GM12875 (cell line): ENCODE measurements at regions not wholly inside any gene's neighbourhood (a gene's known extent, or its start where the extent isn't known, plus 50 kb on each side); places are given as distances from the start of the nearest gene placed in this dataset.

Source experiments
- H3K4me3 ChIP-seq: one replicate; pipeline ENCODE4 v1.5.1; 2011; ENCODE audit warnings: low read depth, low read length, control low read depth
- TF ChIP-seq, protein P1 (sequence below): IDR thresholded peaks from 2 replicates; pipeline ENCODE4 v1.5.1; 2011; ENCODE audit warnings: low read depth, mild to moderate bottlenecking, control low read depth, inconsistent platforms, low read length, moderate library complexity, borderline replicate concordance; ENCODE audit not compliant: insufficient read depth

DNA sequence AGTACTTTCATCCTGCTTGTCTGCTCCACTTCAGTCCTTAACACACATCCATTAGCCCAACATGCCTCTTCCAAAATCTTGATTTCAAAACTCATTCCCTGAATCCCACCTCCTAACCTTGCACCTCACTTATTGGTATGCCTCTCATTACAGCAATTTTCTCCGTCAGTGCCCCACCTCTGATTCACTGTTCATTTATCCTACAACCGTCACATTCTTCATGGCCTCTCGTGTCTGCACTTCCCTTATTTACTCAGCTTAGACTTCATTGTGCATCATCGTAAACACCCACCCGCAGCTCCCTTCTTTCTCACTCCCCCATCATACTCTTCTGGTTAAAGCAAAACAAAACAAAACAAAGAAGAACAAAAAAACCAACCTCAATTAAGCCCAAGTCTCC lies 160.6 kb upstream of the HMGA2 start:
- TF ChIP-seq, protein P1, sequence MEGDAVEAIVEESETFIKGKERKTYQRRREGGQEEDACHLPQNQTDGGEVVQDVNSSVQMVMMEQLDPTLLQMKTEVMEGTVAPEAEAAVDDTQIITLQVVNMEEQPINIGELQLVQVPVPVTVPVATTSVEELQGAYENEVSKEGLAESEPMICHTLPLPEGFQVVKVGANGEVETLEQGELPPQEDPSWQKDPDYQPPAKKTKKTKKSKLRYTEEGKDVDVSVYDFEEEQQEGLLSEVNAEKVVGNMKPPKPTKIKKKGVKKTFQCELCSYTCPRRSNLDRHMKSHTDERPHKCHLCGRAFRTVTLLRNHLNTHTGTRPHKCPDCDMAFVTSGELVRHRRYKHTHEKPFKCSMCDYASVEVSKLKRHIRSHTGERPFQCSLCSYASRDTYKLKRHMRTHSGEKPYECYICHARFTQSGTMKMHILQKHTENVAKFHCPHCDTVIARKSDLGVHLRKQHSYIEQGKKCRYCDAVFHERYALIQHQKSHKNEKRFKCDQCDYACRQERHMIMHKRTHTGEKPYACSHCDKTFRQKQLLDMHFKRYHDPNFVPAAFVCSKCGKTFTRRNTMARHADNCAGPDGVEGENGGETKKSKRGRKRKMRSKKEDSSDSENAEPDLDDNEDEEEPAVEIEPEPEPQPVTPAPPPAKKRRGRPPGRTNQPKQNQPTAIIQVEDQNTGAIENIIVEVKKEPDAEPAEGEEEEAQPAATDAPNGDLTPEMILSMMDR: no peak
- no peak overlapping the region for H3K4me3 ChIP-seq

DNA sequence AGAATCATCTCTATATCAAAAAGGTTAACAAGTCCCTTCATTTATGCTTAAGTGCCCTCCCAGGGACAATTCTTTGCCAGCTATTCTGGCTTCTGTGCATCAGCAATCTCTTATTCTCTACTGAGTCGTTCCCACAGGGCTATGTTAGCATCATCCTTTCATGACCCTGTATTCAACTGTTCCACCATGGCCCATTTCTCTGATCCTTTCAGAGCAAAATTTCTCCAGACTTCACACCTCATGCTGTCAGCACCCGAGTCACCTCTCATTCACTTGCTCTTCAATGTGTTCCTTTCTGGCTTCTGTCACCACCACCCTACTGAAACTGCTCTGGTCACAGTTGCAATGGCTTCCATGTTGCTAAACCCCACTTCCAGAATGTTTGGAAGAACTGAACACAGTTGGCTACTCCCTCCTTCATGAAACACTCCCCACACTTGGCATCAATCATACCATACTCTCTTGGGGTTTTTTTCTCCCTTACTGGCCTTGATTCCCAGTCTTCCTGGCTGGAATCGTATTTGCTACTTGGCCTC lies 159.5 kb upstream of the HMGA2 start:
- no peak overlapping the region for H3K4me3 ChIP-seq
- TF ChIP-seq, protein P1: no peak

DNA sequence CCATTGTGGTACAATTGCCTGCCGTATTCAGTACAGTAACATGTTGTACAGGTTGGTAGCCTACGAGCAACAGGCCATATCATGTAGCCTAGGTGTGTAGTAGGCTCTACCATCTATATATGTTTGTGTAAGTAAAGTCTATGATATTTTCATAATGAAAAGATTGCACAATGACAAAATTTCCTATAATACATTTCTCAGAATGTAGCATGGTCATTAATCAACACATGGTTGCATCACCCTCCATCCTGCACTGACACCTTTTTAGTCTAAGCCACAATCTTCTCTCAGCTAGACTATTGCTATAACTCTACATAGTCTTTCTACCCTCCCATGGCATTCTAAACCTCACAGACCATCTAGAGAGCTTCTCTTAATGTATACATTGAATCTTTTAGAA lies 158.5 kb upstream of the HMGA2 start:
- TF ChIP-seq, protein P1: no peak
- H3K4me3 ChIP-seq: no peak overlapping the region

DNA sequence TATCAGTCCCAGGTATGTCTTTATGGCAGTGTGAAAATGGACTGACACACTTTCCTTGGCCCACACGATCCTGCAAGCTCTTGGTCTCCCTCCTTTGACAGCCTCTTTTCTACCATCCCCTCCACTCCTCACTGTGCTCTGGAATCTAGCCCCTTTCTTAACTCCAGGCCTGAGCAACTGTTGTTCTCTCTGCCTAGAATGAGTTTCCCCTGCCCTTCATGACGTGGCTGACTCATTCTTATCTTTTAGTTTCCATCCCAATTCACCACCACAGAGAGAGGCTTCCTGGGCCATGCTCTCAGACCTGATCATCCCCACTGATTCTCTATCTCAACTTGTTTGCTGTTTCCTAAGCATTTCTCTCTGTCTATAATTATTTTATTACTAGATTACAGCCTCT lies 157.4 kb upstream of the HMGA2 start:
- no peak overlapping the region for H3K4me3 ChIP-seq
- TF ChIP-seq, protein P1: no peak

DNA sequence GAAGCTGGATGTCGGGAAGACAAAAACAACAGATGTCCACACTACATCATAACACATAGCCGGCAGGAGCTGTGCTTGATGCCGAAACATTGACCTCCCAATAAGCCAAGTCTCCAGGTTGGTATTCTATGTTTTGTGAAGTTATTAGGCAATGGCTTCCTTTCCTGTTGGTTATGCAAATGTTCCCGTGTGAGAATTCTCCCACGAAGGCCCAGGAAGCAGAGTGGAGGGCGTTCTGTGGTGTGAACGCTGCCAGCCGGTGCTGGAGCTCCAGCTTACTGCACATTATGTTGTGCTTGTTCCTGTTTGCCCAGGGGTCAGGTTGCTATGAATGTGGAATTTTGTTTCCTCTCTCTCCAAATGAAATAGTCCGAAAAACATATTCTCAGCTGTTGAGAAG lies 156.4 kb upstream of the HMGA2 start:
- no peak overlapping the region for H3K4me3 ChIP-seq
- TF ChIP-seq, protein P1: no peak

DNA sequence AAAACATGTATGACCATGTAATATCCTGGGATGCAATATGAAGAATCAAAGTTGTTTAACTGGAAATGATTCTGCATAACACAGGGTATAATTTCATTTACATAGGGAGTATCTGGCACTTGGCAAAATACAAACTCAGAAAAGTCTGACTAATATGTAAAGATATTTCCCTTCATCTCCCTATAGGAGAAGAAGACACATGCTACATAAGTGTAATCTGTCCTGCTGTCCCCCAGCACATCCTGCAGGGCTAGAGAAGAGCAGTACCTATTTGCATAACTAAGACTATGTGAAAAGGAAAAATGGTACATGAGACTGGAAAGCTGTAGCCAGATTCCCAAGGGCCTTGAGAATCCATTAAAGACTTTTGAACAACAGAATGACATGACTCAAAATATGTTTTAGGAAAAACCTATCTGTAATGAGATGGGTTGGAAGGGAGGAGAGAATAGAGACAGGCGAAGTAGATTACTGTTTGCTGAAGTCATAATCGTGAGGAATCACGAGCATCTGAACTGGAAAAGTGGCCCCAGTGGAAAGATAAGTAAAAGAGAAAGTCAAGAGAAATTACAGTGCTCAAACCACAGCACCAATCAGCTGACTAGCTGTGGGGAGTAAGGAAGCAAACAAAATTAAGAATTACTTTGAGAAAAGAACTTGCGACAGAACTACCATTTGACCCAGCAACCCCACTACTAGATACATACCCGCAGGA lies 155.1 kb upstream of the HMGA2 start:
- no peak overlapping the region for H3K4me3 ChIP-seq
- TF ChIP-seq, protein P1: no peak

DNA sequence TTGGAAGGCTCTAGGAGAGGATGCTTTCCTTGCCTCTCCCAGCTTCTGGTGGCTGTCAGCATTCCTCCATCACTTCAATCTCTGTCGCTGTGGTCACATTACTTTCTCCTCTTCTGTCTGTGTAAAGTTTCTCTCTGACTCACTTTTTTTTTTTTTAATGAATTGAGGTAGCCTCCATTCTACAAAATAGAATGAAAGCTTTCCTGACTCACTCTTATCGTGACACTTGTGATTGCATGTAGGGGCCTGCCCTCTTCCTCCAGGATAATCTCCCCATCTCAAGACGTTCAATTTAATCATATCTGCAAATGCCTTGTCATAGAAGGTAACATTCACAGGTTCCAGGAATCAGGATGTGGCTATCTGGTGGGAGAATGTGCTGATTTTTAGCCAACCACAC lies 153.5 kb upstream of the HMGA2 start:
- TF ChIP-seq, protein P1: no peak
- H3K4me3 ChIP-seq: no peak overlapping the region
